ENCODE measurements at regions not wholly inside any gene's neighbourhood (a gene's known extent, or its start where the extent isn't known, plus 50 kb on each side); places are given as distances from the start of the nearest gene placed in this dataset.

DNA sequence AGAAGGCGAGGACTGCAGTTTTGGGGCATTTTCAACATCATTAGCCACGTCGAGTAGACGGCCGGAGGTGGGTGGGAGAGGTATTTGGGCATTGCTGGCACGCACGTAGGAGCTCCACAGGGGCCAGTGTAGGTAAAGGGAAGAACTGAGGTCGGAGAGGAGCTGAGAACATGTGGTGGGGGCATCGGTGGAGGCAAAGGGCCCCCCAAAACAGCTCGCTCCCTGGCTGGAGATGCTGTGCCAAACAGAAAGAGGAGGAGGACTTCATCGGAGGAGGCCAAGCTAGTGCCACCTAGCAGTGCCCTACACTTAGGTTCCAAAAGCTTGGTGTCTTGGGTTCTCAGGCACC lies 52.0 kb upstream of the PPP2R5C start:
- Histone ChIP-seq H3K27ac (replicated peaks) (no peak overlapping the region), H3K4me3 (replicated peaks; ENCODE audit: insufficient read depth, low read length) (no peak overlapping the region), H3K27me3 (ENCODE audit: insufficient read depth, poor library complexity, severe bottlenecking) (peaks cover 5% of the 10 kb centered on the region)
- no peak for DNase-seq (ENCODE audit: low read depth in 1 of 2, low spot score in 1 of 2)
- TF ChIP-seq SPI1 (IDR thresholded peaks at IDR 0.05; ENCODE audit: borderline replicate concordance, low read depth), result no peak
- TF ChIP-seq GABPA (IDR thresholded peaks at IDR 0.05; ENCODE audit: low read depth), result no peak
- TF ChIP-seq REST (IDR thresholded peaks at IDR 0.05; ENCODE audit: insufficient replicate concordance, low read depth), result no peak
- TF ChIP-seq, protein P1, sequence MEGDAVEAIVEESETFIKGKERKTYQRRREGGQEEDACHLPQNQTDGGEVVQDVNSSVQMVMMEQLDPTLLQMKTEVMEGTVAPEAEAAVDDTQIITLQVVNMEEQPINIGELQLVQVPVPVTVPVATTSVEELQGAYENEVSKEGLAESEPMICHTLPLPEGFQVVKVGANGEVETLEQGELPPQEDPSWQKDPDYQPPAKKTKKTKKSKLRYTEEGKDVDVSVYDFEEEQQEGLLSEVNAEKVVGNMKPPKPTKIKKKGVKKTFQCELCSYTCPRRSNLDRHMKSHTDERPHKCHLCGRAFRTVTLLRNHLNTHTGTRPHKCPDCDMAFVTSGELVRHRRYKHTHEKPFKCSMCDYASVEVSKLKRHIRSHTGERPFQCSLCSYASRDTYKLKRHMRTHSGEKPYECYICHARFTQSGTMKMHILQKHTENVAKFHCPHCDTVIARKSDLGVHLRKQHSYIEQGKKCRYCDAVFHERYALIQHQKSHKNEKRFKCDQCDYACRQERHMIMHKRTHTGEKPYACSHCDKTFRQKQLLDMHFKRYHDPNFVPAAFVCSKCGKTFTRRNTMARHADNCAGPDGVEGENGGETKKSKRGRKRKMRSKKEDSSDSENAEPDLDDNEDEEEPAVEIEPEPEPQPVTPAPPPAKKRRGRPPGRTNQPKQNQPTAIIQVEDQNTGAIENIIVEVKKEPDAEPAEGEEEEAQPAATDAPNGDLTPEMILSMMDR (IDR thresholded peaks at IDR 0.05; ENCODE audit: insufficient read depth, low read length), result no peak
- no peak for TF ChIP-seq POLR2AphosphoS5 (IDR thresholded peaks at IDR 0.05; ENCODE audit: low read depth)

DNA sequence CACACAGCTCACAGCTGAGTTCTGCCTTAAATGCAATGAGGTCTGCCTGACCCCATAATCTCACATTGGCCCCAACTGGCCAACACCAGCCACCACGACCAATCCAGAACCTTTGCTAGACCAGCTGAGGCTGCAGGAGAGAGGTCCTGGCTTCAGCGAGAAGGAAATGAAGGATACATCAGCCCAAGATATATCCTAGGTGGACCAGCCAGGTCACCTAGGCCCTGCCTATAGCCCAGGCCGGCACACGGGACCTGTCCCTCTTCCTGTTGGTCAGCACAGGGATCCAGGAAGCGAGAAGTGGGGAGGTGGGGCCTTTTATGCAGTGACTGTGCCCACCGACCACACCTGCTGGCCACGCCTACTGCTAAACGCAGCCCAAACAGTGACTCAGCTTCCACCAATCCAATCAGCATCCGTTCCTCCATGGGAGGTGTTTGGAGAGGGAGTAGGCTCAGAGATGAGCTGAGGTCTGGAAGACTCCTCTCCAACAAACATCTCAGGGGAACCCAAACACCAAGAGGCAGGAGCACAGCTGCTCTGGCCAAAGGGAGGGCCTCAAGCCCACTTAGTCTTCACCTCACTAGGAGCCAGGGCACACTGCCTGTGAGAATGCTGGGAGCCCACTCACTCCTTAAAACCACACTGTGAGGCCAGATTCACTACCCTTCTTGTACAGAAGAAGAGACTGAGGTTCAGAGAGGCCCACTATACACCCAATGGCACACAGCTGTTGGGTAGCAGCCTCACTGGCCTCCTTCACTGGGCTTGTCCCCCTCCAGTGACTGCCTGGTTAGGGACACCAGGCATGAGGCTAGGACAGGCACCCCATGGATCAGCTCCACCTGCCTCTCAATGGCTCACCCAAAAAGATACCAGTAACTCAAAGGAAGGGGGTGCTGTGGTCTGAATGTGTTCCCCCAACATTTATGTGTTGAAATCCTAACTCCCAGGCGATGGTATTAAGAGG lies 51.3 kb upstream of the PPP2R5C start:
- no peak overlapping the region for H3K4me3 ChIP-seq (replicated peaks; ENCODE audit: insufficient read depth, low read length)
- H3K27me3 ChIP-seq (ENCODE audit: insufficient read depth, poor library complexity, severe bottlenecking), result peaks cover 5% of the 10 kb centered on the region
- DNase-seq (ENCODE audit: low read depth in 1 of 2, low spot score in 1 of 2), result no peak
- H3K27ac ChIP-seq (replicated peaks), result no peak overlapping the region
- TF ChIP-seq, protein P1 (IDR thresholded peaks at IDR 0.05; ENCODE audit: insufficient read depth, low read length), result no peak
- no peak for TF ChIP-seq SPI1 (IDR thresholded peaks at IDR 0.05; ENCODE audit: borderline replicate concordance, low read depth)
- TF ChIP-seq POLR2AphosphoS5 (IDR thresholded peaks at IDR 0.05; ENCODE audit: low read depth), result no peak
- TF ChIP-seq GABPA (IDR thresholded peaks at IDR 0.05; ENCODE audit: low read depth), result no peak
- no peak for TF ChIP-seq REST (IDR thresholded peaks at IDR 0.05; ENCODE audit: insufficient replicate concordance, low read depth)

DNA sequence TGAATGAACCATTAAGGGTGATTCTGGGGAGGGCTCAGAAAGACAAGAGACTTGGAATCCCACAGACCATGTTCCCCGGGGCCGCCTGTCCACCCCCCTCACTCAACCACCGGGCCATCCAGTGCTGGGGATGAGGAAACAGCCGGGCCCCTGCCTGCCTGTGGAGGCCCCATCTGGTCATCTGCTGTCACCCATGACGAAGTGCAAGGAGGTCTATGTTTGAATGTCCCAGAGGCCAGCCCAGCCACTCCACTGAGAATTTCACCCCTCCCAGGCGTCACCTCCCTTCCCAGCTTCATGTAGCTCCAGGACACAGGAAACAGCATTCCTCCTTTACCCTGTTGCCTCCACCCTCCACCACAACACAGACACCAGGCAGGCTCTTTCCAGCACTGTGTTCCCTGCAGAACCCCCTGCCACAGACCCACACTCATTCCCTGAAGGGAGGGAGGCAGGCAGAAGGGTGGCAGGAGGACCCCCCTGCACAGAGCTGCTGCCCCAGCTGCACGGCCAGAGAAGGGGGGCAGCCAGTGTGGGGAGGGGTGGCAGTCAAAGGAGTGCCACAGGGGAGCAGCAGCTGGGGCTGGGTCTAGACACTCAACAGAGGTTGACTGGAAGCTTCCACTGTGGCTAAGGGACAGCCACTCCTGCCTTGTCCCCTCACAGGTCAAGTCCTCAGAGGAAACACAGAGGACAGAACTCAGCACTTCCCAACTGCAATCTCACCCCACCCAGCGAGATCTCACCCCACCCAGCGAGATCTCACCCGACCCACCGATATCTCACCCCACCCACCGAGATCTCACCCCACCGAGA lies 50.3 kb upstream of the PPP2R5C start:
- Histone ChIP-seq H3K27me3 (ENCODE audit: insufficient read depth, poor library complexity, severe bottlenecking) (peaks cover 2% of the 10 kb centered on the region), H3K4me3 (replicated peaks; ENCODE audit: insufficient read depth, low read length) (no peak overlapping the region), H3K27ac (replicated peaks) (no peak overlapping the region)
- DNase-seq (ENCODE audit: low read depth in 1 of 2, low spot score in 1 of 2), result no peak
- TF ChIP-seq GABPA (IDR thresholded peaks at IDR 0.05; ENCODE audit: low read depth) (no peak), SPI1 (IDR thresholded peaks at IDR 0.05; ENCODE audit: borderline replicate concordance, low read depth) (no peak), REST (IDR thresholded peaks at IDR 0.05; ENCODE audit: insufficient replicate concordance, low read depth) (no peak), POLR2AphosphoS5 (IDR thresholded peaks at IDR 0.05; ENCODE audit: low read depth) (no peak)
- TF ChIP-seq, protein P1 (IDR thresholded peaks at IDR 0.05; ENCODE audit: insufficient read depth, low read length), result no peak

Measured in HL-60 (cell line).